ENCODE measurements at regions not wholly inside any gene's neighbourhood (a gene's known extent, or its start where the extent isn't known, plus 50 kb on each side); places are given as distances from the start of the nearest gene placed in this dataset.
"Not testable (repeated sequence)": the region's sequence is repeated elsewhere in the genome, so short reads cannot be mapped to it uniquely, and the experiment has no call there.

DNA sequence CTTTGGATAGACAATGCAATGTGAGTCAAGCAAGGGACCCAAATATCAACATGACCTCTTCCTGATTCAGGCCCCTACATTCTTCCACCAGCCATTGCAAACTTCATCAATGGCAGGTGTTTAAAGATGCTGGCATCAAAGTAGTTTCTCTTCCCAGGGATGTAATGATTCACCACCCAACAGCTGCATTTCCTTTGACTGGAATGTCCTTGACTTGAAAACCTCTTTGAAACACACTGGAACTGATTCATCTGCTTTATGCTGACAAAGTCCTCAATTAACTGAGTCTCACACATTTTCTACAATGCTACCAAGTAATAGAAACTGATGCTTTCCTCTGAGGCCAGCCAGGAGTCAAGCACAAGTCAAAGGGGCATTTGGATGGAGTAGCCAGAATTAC lies 385.5 kb downstream of the GBE1 start:
- DNase-seq (ENCODE audit: low read depth in 4 of 4, low spot score in 3 of 4) = no peak

GRCh38 chr3:81364411-81364810 lies 397.0 kb downstream of the GBE1 start:
- DNase-seq (ENCODE audit: low read depth in 4 of 4, low spot score in 3 of 4) = no peak

- no peak for DNase-seq (ENCODE audit: low read depth in 4 of 4, low spot score in 3 of 4)
Observed at GRCh38 chr3:81363816-81364215, 397.6 kb downstream of the GBE1 start.

DNA sequence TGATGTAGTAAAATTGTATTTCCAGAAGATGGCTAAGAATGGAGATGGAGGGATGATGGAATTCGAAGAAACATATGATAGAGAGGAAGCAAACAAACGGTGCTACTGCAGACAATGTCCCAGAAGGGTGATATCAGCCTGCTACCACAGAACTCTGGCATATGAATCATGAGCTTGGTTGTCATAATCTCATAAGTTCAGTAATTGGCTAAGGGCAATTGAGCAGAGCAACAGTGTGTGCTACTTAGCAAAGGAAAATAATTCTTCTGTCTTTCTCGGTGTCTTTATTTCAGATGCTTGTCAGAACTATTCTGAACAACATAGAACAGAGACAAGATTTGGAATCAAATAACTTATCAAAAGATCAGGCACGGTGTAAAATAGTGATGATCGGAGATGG lies 407.3 kb downstream of the GBE1 start:
- no peak for DNase-seq (ENCODE audit: low read depth in 4 of 4, low spot score in 3 of 4)

GRCh38 chr3:81352867-81353266 lies 408.6 kb downstream of the GBE1 start:
- no peak for DNase-seq (ENCODE audit: low read depth in 4 of 4, low spot score in 3 of 4)

GRCh38 chr3:81349816-81350340 lies 411.6 kb downstream of the GBE1 start:
- DNase-seq (ENCODE audit: low read depth in 4 of 4, low spot score in 3 of 4) = no peak

DNA sequence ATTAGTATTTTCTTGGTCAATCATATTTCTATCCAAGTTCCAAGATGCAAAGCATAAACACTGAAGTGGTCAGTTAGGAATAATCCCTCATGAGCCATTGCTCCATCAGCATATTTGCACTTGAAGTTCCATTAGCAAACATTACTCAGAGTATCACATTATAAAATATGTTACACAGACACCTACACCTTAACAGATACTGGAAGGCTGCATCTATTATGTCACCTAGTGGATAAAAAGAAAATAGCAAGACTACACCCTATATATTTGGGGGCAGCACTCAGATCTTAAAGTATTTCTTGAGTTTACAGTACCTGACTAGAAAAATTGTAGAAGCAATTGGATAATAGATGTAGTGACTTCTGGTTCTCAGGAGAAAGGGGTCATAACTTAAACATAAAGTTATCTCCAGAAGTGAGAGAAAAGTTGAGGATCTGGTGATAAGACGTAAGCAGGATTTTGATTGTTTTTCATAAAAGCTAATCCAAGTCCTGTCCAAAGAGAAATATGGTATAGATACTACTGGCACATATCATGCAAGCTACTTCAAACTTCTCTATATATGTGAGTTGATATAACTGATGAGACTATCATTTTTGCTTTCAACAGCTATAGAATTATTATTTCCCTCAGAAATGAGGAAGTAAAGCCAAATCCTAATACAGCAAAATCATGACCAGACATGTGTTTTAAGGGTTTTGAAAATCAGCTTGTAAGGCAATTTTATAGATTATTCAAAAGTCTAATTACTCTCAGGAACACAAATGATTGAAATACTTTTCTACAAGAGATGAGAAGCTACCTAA lies 422.2 kb downstream of the GBE1 start:
- no peak for DNase-seq (ENCODE audit: low read depth in 4 of 4, low spot score in 3 of 4)

GRCh38 chr3:81336470-81336869 lies 425.0 kb downstream of the GBE1 start:
- no peak for DNase-seq (ENCODE audit: low read depth in 4 of 4, low spot score in 3 of 4)

DNA sequence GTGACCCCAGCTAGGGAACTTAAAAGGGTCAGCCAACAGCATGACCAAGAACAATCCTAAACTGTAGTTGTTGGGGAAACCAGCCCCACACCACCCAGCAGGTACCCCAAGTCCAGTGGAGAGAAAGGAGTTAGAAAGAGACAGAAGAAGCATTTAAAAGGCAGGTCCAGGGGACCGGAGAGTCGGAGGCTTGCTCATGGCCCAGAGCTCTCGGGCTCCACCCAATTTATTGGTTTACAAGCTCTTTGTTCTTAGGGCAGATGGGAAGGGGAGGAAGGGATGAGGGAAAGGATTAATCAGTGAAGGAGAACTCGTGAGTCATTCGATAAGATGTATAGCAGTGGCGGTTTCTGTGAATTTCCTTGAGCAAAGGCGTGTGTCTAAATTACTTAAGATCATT lies 431.6 kb downstream of the GBE1 start:
- DNase-seq (ENCODE audit: low read depth in 4 of 4, low spot score in 3 of 4) = not testable (repeated sequence)

GRCh38 chr3:81326245-81326644 lies 435.2 kb downstream of the GBE1 start:
- no peak for DNase-seq (ENCODE audit: low read depth in 4 of 4, low spot score in 3 of 4)

DNA sequence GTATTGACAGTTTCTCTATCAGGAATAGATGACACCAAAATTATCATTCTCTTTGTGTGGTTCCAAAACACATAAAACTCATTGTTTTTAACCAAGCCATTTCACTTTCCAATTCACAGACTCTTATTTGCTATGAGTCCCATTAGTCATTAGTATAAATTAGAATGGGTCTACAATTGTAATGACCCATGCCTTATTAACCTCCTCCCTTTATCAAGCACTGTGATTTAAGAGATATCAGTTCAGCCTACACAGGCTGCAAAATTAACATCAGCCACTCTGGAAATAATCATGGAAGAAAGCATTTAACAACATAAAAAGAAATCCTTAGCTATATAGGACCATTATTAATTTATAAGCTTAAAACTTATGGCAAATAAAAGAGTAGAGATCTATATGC lies 440.6 kb downstream of the GBE1 start:
- DNase-seq (ENCODE audit: low read depth in 4 of 4, low spot score in 3 of 4) = no peak

DNA sequence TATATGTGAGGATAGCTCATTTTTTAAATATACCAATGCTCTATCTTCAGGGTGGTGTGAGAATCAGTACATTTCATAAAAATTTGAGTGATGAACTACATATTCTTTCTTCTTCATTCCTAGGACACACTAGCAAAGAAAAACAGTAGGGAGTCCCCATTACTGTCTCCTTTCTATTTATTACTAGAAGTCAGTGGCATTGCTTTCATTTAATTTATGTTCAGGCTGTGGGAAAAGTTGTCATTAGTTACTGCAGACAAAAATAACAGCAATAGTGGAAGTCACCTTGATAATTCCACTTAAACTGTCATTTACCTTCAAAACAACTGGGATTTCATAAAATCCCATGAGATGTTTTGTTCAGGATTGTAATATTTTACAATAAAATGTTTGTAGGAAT lies 446.4 kb downstream of the GBE1 start:
- no peak for DNase-seq (ENCODE audit: low read depth in 4 of 4, low spot score in 3 of 4)

GRCh38 chr3:81311321-81311720 lies 450.1 kb downstream of the GBE1 start:
- no peak for DNase-seq (ENCODE audit: low read depth in 4 of 4, low spot score in 3 of 4)

- no peak for DNase-seq (ENCODE audit: low read depth in 4 of 4, low spot score in 3 of 4)
Observed at GRCh38 chr3:81308306-81308705, 453.1 kb downstream of the GBE1 start.

- no peak for DNase-seq (ENCODE audit: low read depth in 4 of 4, low spot score in 3 of 4)
Observed at GRCh38 chr3:81307221-81307620, 454.2 kb downstream of the GBE1 start.

GRCh38 chr3:81303321-81303720 lies 458.1 kb downstream of the GBE1 start:
- no peak for DNase-seq (ENCODE audit: low read depth in 4 of 4, low spot score in 3 of 4)

GRCh38 chr3:81302045-81302444 lies 459.4 kb downstream of the GBE1 start:
- DNase-seq (ENCODE audit: low read depth in 4 of 4, low spot score in 3 of 4) = peak in 3 of 4 donors; percentile 21 to 39 (median 24)

GRCh38 chr3:81301230-81301629 lies 460.2 kb downstream of the GBE1 start:
- DNase-seq (ENCODE audit: low read depth in 4 of 4, low spot score in 3 of 4) = no peak

GRCh38 chr3:81300324-81300927 lies 461.0 kb downstream of the GBE1 start:
- no peak for DNase-seq (ENCODE audit: low read depth in 4 of 4, low spot score in 3 of 4)

GRCh38 chr3:81299481-81299880 lies 462.0 kb downstream of the GBE1 start:
- no peak for DNase-seq (ENCODE audit: low read depth in 4 of 4, low spot score in 3 of 4)

DNA sequence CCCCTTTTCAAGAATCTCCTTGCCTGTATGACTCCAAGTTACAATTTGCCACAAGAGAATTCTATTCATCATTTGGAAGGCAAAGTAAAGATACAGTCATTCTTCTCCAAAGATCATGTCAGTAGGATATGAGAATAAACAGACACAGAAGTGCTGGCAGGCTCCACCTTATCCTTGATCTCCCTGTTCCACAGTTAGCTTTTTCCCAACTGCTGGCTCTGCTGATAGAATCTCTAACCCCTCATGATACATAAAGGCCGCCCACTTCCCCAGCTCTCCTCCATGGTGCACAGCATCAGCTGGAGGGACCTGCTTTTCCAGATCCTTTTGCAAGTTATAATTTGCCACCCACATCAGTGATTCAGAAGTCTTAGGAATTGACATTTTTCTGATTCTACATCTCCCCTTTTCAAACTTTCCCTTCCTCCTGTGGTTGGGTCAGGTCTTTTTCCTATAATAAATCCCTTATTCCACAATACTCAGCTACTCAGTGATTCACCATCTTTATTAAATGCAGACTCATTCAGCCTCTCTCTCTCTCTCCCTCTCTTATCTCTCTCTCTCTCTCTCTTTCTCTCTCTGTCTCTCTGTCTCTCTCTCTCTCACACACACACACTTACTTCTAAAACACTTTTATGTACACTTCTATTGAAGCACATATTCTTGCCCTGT lies 465.4 kb downstream of the GBE1 start:
- no peak for DNase-seq (ENCODE audit: low read depth in 4 of 4, low spot score in 3 of 4)

- no peak for DNase-seq (ENCODE audit: low read depth in 4 of 4, low spot score in 3 of 4)
Observed at GRCh38 chr3:81293156-81293555, 468.3 kb downstream of the GBE1 start.

Measured in left renal pelvis (tissue), 4 donors.